Astrocyte of the spinal cord (primary cell): ENCODE measurements at regions not wholly inside any gene's neighbourhood (a gene's known extent, or its start where the extent isn't known, plus 50 kb on each side); places are given as distances from the start of the nearest gene placed in this dataset.

Experiments
- DNase-seq: peaks from one replicate; pipeline ENCODE4 v3.0.0; 2011; ENCODE audit warnings: low read depth, low spot score
- H3K4me3 ChIP-seq: 2 replicates; pipeline ENCODE4 v1.5.1; 2011; ENCODE audit warnings: low read depth, mild to moderate bottlenecking, low read length, moderate library complexity
- CTCF ChIP-seq: IDR thresholded peaks from 2 replicates; pipeline ENCODE4 v1.5.1; 2012; ENCODE audit warnings: low read depth, mild to moderate bottlenecking, low read length, inconsistent platforms
- in situ Hi-C: cut with HindIII; loops from 2 replicates; pipeline ENCODE4 v1.10.0; 2017; ENCODE audit warnings: low sequenced_read_pairs

GRCh38 chr5:34503379-34504253, 152.5 kb upstream of the RAI14 start:
- no peak for TF ChIP-seq CTCF
- DNase-seq: no peak
- in situ Hi-C loops: no loop called here
- H3K4me3 ChIP-seq: no peak overlapping the region

- TF ChIP-seq CTCF: no peak
Measured at GRCh38 chr5:34504967-34505366, 151.2 kb upstream of the RAI14 start.

GRCh38 chr5:34505731-34506130, 150.4 kb upstream of the RAI14 start:
- H3K4me3 ChIP-seq: no peak overlapping the region
- DNase-seq: no peak
- in situ Hi-C loops: no loop called here
- no peak for TF ChIP-seq CTCF

More at GRCh38 chr5:34504967-34505366, 151.2 kb upstream of the RAI14 start:
- no peak for DNase-seq
- in situ Hi-C loops: no loop called here
- H3K4me3 ChIP-seq: no peak overlapping the region

- no peak for DNase-seq
- no peak for TF ChIP-seq CTCF
- in situ Hi-C loops: no loop called here
- no peak overlapping the region for H3K4me3 ChIP-seq
Measured at GRCh38 chr5:34507933-34508332, 148.2 kb upstream of the RAI14 start.

GRCh38 chr5:34509392-34509791, 146.7 kb upstream of the RAI14 start:
- in situ Hi-C loops: no loop called here
- no peak overlapping the region for H3K4me3 ChIP-seq
- no peak for DNase-seq
- no peak for TF ChIP-seq CTCF

- no peak for DNase-seq
- TF ChIP-seq CTCF: no peak
- no peak overlapping the region for H3K4me3 ChIP-seq
- in situ Hi-C loops: no loop called here
Measured at GRCh38 chr5:34510002-34510401, 146.1 kb upstream of the RAI14 start.
